GM18507 (cell line): ENCODE measurements at regions not wholly inside any gene's neighbourhood (a gene's known extent, or its start where the extent isn't known, plus 50 kb on each side); places are given as distances from the start of the nearest gene placed in this dataset.
A peak's percentile ranks its signal among the peaks of the same experiment; 100 is the strongest.
"Not testable (repeated sequence)": the region's sequence is repeated elsewhere in the genome, so short reads cannot be mapped to it uniquely, and the experiment has no call there.

Experiments
- DNase-seq: peaks from one replicate; pipeline ENCODE4 v3.0.0; 2011; ENCODE audit warnings: low read depth; ENCODE audit not compliant: insufficient read length; ENCODE audit errors: extremely low spot score
- FAIRE-seq: peaks from 2 replicates; lab custom pipeline; 2011; peaks lifted over from hg19 to GRCh38; lab: Jason Lieb, UNC

- no peak for DNase-seq
- FAIRE-seq: no peak
Measured at GRCh38 chr18:63071701-63072141, 247.8 kb downstream of the BCL2 start.

- FAIRE-seq: no peak
- no peak for DNase-seq
Measured at GRCh38 chr18:63070767-63071502, 248.6 kb downstream of the BCL2 start.

GRCh38 chr18:63069496-63069895 is 250.1 kb downstream of the BCL2 start:
- DNase-seq: no peak
- FAIRE-seq: no peak

- FAIRE-seq (no peak), DNase-seq (no peak)
Measured at GRCh38 chr18:63067939-63068338, 251.6 kb downstream of the BCL2 start.

- FAIRE-seq: peak; percentile 12
Measured at GRCh38 chr18:63065172-63065571, 254.4 kb downstream of the BCL2 start.

GRCh38 chr18:63063171-63063570 is 256.4 kb downstream of the BCL2 start:
- no peak for FAIRE-seq

More at GRCh38 chr18:63065172-63065571, 254.4 kb downstream of the BCL2 start:
- DNase-seq: no peak

GRCh38 chr18:63062246-63062645 is 257.3 kb downstream of the BCL2 start:
- no peak for FAIRE-seq
- DNase-seq: no peak

More at GRCh38 chr18:63063171-63063570, 256.4 kb downstream of the BCL2 start:
- DNase-seq: no peak

GRCh38 chr18:63061303-63061702 is 258.3 kb downstream of the BCL2 start:
- FAIRE-seq: no peak
- no peak for DNase-seq

DNA sequence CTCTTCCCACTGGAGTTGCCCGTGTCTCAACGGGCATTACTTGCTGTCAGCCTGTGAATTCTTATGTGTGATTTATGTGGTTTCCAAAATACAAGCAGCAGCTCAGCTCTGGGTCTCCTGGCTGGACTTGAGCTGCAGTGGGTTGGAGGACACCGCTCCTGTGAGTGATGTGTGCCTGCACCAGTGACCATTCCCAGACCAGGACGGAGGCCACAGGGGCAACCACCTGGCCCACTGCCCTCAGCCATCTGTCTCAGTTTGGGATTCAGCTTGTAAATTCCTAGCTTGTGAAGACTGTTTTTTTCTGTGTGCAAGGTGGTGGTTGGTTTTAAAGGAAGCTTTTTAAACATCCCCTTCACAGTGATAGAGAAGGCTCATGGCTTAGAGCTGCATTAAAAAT is 261.0 kb downstream of the BCL2 start:
- DNase-seq (no peak), FAIRE-seq (no peak)

- no peak for DNase-seq
- FAIRE-seq: no peak
Measured at GRCh38 chr18:63057707-63058106, 261.9 kb downstream of the BCL2 start.

DNA sequence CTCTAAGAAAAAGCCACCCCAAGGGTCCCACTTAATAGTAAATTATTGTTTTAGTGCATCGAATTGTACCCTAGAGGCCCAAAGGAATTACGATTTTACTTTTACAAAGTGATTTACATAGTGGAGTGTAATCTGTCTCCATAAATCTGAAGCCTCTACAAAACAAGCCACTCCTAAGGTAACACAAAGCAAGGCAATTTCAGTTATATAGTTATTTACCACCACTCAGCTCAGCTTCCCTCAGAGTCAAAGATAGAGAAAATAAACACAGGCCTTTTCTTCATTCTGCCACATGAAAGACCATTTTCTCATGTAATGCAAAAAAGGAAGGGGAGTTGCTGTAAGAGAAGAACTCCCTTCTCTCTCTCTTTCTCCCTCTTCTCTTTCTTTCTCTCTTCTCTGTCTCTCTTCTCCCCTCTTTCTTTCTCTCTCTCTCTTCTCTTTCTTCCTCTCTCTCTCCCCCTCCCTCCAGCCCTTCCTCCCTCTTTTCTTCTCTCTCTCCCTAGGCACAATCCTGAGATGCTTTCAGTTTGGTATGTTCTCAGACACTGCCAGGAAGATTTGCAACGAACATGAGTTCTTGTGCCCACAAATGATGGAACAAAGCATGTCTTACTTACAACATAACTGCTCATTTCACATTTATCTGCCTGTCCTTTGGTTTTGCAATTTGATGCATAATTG is 264.5 kb downstream of the BCL2 start:
- DNase-seq (no peak), FAIRE-seq (peak; percentile 72)

DNA sequence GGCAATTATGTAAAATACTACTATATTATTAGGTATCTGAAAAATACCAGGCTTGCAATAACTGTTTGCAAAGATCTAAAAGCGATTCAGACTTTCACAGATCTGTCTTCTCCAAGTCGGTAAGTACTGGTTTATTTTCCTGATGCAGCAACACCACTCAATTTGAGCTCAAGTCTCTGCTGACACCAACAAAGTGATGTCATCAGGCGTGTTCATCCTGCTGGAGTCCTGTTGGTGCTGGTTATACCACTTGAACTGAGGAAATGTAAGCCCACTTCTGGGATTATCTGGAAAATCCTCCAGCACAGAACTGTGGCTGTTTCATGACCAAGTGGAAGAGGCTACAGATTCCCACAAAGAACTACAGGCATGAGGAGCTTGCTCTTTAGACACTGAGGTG is 267.6 kb downstream of the BCL2 start:
- FAIRE-seq (no peak), DNase-seq (no peak)

DNA sequence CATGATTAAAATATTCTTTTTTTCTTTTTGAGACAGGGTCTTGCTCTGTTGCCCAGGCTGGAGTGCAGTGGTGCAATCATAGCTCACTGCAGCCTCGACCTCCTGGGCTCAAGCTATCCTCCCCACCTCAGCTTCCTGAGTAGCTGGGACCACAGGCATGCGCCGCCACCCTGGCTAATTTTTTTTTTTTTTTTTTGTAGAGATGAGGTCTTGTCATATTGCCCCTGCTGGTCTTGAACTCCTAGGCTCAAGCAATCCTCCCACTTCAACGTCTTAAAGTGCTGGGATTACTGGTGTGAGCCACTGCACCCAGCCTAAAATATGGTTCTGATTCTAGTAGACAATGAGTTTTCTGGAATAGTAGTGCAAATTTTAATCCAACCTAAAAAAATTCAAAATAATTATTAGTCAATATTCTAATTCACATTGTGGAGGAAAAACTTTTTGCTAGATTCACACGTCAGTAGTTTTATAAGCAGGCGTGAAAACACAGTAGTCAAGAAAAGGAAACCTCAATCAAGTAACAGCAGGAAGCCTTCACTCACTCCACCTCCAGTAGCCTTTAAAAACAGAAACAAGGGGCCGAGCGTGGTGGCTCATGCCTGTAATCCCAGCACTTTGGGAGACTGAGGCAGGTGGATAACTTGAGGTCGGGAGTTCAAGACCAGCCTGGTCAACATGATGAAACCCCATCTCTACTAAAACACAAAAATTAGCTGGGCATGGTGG is 268.7 kb downstream of the BCL2 start:
- DNase-seq: not testable (repeated sequence)
- peak; percentile 75 for FAIRE-seq

DNA sequence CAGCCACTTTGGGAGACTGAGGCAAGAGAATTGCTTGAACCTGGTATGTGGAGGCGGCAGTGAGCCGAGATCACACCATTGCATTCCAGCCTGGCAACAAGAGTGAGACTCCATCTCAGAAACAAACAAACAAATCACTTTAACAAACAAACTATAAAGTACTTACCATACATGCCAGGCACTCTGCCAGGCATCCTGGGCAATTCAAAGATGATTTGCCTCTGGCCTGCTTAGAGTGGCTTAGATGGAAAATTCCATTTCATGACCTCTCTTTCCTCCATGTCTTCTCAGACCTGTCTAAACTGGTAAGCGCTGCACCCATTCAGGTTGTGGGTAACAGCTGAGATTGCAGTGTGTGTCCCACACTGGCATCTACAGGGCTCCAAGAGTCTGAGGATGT is 273.2 kb downstream of the BCL2 start:
- FAIRE-seq (no peak), DNase-seq (no peak)

DNA sequence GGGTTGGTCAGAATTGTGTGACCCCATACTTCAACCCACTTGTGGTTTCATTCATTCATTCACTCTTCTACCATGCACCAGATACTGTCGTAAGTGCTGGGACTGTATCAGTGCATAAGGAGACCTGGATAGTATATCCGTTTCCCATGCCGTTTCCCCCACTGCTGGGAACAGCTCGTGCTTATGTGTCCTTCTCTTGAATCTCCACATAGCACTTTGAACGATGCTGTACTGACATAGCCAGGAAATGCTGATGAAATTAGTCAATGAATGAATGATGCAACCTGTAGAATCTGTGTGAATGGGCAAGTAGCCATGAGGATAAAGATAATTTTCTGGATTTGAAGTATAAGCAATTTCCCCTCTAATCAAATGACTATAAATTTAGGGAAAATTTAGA is 276.1 kb downstream of the BCL2 start:
- FAIRE-seq: no peak
- DNase-seq: no peak

GRCh38 chr18:63042351-63042750 is 277.2 kb downstream of the BCL2 start:
- no peak for FAIRE-seq
- no peak for DNase-seq

- FAIRE-seq (peak; percentile 91), DNase-seq (no peak)
Measured at GRCh38 chr18:63040788-63041410, 278.7 kb downstream of the BCL2 start.

DNA sequence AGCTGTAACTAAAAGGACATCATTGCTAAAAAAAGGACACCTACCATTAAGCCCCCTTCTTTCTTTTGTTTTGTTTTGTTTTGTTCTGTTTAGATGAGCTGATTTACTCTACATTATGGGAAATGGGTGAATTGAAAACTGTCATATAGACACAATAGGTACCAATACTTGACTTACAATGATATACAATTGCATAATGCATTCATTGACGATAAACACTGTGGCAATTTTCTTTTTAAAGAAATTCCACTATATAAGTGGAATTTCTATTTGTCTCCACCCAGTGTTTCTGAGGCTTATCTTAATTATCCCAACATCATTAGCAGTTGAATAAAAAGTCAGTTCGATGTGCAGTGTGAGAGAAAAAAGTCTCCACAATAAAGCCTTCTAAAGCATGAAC is 282.1 kb downstream of the BCL2 start:
- DNase-seq (no peak), FAIRE-seq (no peak)

DNA sequence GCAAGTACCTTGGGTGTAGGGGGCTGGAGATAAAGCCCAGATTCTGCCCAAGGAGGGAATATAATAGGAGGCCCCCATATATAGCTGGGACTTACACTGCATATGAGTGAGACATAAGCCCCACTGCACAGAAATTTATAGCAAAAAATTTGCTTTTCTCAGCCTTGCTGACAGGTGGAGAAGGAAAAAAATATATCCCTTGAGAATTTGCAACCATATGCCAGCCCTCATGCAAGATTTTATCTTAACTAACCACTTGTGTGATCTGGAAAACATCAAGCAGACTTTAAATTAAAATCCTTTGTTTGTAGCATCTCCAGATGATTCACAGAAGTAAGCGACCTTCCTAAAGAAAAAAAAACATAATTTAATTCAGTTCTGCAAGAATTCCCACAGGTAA is 288.2 kb downstream of the BCL2 start:
- FAIRE-seq: no peak

More for the DNA sequence above, 288.2 kb downstream of the BCL2 start:
- DNase-seq: no peak
